Transverse colon (tissue), 4 donors: ENCODE measurements at regions not wholly inside any gene's neighbourhood (a gene's known extent, or its start where the extent isn't known, plus 50 kb on each side); places are given as distances from the start of the nearest gene placed in this dataset.
A peak's percentile ranks its signal among the peaks of the same experiment; 100 is the strongest.

ENCODE experiments used
- CTCF ChIP-seq, 5 experiments: fragments of 200-600 bp in 3 of 5; fragments of 450-650 bp in 2 of 5; sonication (generic) in 3 of 5; IDR thresholded peaks; 1 replicate in 2 of 5; 2 replicates in 3 of 5; pipeline ENCODE4 v1.5.1; 2016 to 2017; ENCODE audit warnings: antibody characterized with exemption in 5 of 5, inconsistent platforms in 3 of 5, mild to moderate bottlenecking in 2 of 5, moderate library complexity in 1 of 5
- POLR2A ChIP-seq: fragments of 450-650 bp; IDR thresholded peaks from one replicate; pipeline ENCODE4 v1.6.1; 2016; ENCODE audit warnings: antibody characterized with exemption, mild to moderate bottlenecking, moderate library complexity
- POLR2AphosphoS5 ChIP-seq, 3 donors: sonication (generic); formaldehyde crosslinking; IDR thresholded peaks; one replicate each; pipeline ENCODE4 v1.6.1; 2016; ENCODE audit warnings: antibody characterized with exemption in 3 of 3

- TF ChIP-seq POLR2A (no peak), CTCF (IDR thresholded peaks at IDR 0.05) (no peak), POLR2AphosphoS5 (IDR thresholded peaks at IDR 0.05) (peak in 1 of 3 donors; percentile 45)
These were observed 81.3 kb downstream of the RGS2 start for GRCh38 chr1:192890134-192890533.
